Skeletal muscle satellite cell (primary cell): ENCODE measurements at regions not wholly inside any gene's neighbourhood (a gene's known extent, or its start where the extent isn't known, plus 50 kb on each side); places are given as distances from the start of the nearest gene placed in this dataset.

Experiments
- H3K27me3 ChIP-seq: 2 replicates; pipeline ENCODE4 v1.7.0; 2013; ENCODE audit warnings: low read length; ENCODE audit not compliant: control insufficient read depth, insufficient read depth
- H3K36me3 ChIP-seq: 2 replicates; pipeline ENCODE4 v1.7.0; 2013; ENCODE audit warnings: mild to moderate bottlenecking, control low read depth, low read length; ENCODE audit not compliant: insufficient read depth
- H3K4me1 ChIP-seq: 2 replicates; pipeline ENCODE4 v1.7.0; 2013; ENCODE audit warnings: low read length; ENCODE audit not compliant: control insufficient read depth, insufficient read depth
- H3K4me2 ChIP-seq: 2 replicates; pipeline ENCODE4 v1.7.0; 2013; ENCODE audit warnings: mild to moderate bottlenecking, low read length
- H3K4me3 ChIP-seq: 2 replicates; pipeline ENCODE4 v1.7.0; 2013; ENCODE audit warnings: low read length
- H3K9ac ChIP-seq: 2 replicates; pipeline ENCODE4 v1.7.0; 2013; ENCODE audit warnings: mild to moderate bottlenecking, low read depth, low read length, moderate library complexity
- H3K9me3 ChIP-seq: replicated peaks from 2 replicates; pipeline ENCODE4 v1.7.0; 2013; ENCODE audit warnings: mild to moderate bottlenecking, control low read depth, low read length

DNA sequence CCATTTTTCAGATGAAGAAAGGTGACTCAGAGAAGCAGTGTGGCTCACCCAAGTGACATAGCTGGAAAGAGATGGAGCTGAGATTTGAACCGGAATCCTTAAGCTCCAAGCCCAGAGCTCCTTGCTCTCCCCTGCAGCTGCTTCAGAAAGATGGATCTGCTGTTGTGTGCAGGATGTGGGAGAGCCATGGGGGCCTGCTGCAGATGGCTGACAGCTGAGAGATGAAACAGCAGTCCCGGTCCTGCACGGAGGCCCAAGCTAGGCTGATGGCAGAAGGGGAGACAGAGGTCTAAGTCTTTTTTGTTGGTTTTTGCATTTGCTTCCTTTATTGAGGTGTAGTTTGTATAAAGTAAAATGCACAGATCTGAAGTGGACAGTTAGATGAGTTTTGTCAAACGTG is 69.8 kb upstream of the FOXP4 start:
- Histone ChIP-seq H3K36me3 (no peaks in the 10 kb centered on the region), H3K4me3 (no peak overlapping the region), H3K27me3 (peaks cover 65% of the 10 kb centered on the region)

DNA sequence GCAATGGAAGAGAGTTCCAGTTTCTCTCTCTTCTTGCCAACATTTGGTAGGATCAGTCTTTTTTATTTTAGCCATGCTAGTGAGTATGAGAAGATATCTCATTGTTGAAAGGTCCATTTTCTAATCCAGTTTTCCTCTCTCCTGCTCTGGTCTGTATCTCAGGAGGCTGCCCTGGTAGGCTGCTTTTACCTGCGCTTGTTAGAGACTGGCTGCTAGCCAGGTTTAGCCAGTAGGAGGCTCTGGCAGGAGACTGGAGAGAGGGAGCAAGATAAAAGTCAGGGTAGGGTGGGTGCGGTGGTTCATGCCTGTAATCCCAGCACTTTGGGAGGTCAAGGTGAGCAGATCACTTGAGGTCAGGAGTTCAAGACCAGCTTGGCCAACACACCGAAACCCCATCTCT is 68.6 kb upstream of the FOXP4 start:
- Histone ChIP-seq H3K4me2 (no peak overlapping the region), H3K9ac (no peak overlapping the region), H3K27me3 (peaks cover 59% of the 10 kb centered on the region), H3K4me3 (no peak overlapping the region), H3K36me3 (no peaks in the 10 kb centered on the region), H3K9me3 (no peaks in the 10 kb centered on the region), H3K4me1 (no peaks in the 10 kb centered on the region)

More for the DNA sequence above, 69.8 kb upstream of the FOXP4 start:
- H3K9ac ChIP-seq = no peak overlapping the region
- no peaks in the 10 kb centered on the region for H3K9me3 ChIP-seq
- no peak overlapping the region for H3K4me2 ChIP-seq
- H3K4me1 ChIP-seq = no peaks in the 10 kb centered on the region

DNA sequence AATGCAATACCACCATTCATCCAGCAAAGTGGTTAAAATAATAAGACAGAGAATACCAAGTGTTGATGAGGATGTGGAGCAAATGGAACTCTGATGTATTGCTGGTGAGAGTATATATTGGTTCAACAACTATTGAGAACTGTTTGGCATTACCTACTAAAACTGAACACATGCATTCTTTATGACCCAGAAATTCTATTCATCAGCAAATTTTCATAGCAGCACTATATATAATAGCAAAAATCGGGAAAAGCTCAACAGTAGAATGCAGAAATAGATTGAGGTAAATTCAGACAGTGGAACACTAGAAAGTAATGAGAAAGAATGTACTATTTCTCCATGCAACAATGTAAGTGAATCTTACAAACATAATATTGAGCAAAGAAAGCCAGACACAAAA is 62.2 kb upstream of the FOXP4 start:
- no peaks in the 10 kb centered on the region for H3K4me1 ChIP-seq
- no peak overlapping the region for H3K4me2 ChIP-seq
- no peaks in the 10 kb centered on the region for H3K36me3 ChIP-seq

DNA sequence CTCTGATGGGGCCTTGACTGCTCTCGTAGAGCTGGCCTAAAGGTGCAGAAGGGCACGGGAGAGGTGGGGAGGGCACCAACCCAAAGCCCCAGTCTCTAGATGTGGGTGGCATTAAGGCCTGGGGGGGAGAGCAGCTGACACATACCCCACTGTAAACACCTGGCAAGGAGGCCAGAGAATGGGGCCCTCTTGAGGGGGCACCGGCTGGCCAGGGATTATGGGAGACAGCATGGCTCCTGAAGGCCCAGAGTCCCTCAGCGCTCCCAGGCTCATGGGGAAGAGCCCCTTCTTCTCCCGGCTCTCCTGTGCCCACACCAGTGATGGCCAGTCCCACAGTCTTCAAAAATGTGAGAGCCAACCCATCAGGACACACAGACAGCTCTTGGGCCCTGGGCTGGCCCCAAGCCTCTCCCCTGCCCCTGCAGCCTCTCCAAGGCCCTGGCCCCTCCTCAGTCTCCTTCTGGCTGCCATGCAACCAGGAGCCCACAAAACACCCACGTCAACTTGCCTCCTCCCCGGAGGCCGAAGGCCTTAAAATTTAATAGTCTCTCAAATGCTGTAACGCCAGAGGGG is 58.2 kb upstream of the FOXP4 start:
- Histone ChIP-seq H3K4me1 (no peaks in the 10 kb centered on the region), H3K36me3 (no peaks in the 10 kb centered on the region), H3K4me3 (no peak overlapping the region), H3K9ac (no peak overlapping the region), H3K27me3 (peaks cover 48% of the 10 kb centered on the region), H3K9me3 (no peaks in the 10 kb centered on the region), H3K4me2 (no peak overlapping the region)

More for the DNA sequence above, 62.2 kb upstream of the FOXP4 start:
- Histone ChIP-seq H3K9ac (no peak overlapping the region), H3K9me3 (no peaks in the 10 kb centered on the region), H3K27me3 (peaks cover 44% of the 10 kb centered on the region), H3K4me3 (no peak overlapping the region)

DNA sequence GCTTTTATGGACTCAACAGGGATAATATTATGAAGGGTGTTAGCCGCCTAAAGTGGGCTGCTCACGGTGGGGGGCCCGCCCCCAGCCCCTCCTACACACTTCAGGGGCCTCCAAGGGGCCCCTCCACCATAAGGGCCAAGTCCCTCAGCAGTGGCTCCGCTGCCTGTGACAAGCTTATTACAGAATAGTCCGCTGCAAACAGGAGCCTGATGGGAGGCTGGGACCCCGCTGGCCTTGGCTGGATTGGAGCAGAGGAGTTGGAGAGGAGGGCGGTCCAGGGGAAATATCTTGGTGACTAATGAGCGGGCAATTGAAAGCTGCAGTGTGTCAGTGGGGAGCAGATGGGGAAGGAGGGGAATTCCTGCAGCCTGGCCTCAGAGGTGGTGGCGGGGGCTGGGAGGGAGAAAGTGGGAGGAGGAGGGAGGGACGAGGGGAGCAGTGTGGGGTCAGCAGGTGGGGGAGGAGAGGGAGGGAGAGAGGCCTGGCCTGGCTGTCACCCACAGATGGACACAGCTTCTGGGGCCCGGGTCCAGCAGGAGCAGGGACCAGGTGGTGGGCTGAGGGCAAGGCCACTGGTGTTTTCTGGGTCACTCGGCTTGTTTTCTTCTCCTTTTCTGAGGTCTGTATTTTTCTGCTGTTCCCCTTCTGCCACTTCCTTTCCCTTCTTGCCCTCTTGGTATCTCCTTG is 57.6 kb upstream of the FOXP4 start:
- H3K4me1 ChIP-seq = no peaks in the 10 kb centered on the region
- peaks cover 53% of the 10 kb centered on the region for H3K27me3 ChIP-seq

DNA sequence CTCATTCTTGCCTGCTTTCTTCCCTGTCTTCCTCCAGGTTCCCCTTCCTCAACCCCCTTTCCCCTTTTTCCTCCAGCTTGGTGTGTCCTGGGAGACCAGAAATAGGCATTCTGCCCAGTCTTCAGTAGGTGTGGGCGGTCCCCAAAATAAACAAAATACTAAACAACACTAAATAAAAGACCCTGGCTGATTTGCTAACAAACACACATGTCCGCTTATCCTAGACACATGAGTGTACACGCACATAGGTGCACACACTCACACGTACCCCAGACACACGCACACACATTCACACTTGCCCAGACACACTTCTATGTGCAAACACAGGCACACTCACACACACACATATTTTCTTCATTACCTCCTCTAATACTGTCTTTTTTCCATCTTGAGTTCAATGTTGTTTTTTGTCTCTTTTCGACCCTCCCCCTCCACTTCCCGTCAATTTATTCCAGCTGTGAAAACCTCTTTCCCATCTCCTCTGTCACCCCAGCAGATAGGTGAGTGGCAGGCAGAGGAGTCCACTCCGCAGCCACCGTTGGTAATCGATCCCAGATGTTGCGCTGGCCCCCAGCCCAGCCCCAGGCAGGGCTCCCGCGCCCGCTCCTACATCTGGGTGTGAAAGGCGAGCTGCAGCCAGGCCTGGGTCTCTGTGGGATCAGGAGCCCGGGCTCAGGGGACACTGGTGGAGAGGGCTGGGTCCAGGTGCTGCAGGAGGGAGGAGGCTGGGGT is 56.9 kb upstream of the FOXP4 start:
- H3K27me3 ChIP-seq = peaks cover 57% of the 10 kb centered on the region
- H3K9me3 ChIP-seq = no peaks in the 10 kb centered on the region
- no peak overlapping the region for H3K4me2 ChIP-seq
- no peak overlapping the region for H3K9ac ChIP-seq
- H3K4me3 ChIP-seq = no peak overlapping the region
- H3K36me3 ChIP-seq = no peaks in the 10 kb centered on the region
- no peaks in the 10 kb centered on the region for H3K4me1 ChIP-seq

More for the DNA sequence above, 57.6 kb upstream of the FOXP4 start:
- Histone ChIP-seq H3K9ac (no peak overlapping the region), H3K4me2 (no peak overlapping the region), H3K9me3 (no peaks in the 10 kb centered on the region), H3K36me3 (no peaks in the 10 kb centered on the region), H3K4me3 (no peak overlapping the region)

DNA sequence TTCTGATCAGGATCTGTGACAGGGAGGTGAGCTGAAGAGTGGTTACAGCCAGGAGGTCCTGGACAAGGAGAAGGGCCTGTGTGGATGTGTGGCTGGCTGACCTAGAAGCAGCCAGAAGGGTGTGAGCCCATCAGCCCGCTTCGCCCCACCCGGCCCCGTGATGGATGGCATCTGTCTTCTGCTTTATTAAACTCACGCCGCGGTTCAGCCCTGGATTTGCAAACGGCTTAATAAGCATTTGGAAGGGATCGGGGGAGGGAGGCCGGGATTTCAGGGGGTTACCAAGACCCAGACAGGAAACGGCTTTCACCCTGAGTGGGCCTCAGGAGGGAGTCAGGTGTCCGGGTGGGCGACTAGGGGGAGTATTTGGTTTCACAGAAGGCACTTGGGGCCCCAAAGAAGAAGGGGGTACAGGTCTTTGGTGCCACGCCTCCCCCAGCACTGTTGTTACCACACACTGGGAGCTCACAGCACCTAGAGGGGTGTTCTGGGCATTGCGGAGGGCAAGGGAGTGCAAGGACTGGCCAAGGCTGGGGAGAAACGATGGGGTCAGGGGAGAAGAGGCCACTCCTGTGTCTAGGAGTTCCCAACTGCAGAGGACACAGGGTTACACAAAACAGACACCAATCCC is 53.8 kb upstream of the FOXP4 start:
- no peaks in the 10 kb centered on the region for H3K36me3 ChIP-seq
- peaks cover 52% of the 10 kb centered on the region for H3K27me3 ChIP-seq
- H3K4me3 ChIP-seq = no peak overlapping the region
- H3K9me3 ChIP-seq = no peaks in the 10 kb centered on the region
- no peak overlapping the region for H3K4me2 ChIP-seq
- H3K9ac ChIP-seq = no peak overlapping the region
- no peaks in the 10 kb centered on the region for H3K4me1 ChIP-seq

DNA sequence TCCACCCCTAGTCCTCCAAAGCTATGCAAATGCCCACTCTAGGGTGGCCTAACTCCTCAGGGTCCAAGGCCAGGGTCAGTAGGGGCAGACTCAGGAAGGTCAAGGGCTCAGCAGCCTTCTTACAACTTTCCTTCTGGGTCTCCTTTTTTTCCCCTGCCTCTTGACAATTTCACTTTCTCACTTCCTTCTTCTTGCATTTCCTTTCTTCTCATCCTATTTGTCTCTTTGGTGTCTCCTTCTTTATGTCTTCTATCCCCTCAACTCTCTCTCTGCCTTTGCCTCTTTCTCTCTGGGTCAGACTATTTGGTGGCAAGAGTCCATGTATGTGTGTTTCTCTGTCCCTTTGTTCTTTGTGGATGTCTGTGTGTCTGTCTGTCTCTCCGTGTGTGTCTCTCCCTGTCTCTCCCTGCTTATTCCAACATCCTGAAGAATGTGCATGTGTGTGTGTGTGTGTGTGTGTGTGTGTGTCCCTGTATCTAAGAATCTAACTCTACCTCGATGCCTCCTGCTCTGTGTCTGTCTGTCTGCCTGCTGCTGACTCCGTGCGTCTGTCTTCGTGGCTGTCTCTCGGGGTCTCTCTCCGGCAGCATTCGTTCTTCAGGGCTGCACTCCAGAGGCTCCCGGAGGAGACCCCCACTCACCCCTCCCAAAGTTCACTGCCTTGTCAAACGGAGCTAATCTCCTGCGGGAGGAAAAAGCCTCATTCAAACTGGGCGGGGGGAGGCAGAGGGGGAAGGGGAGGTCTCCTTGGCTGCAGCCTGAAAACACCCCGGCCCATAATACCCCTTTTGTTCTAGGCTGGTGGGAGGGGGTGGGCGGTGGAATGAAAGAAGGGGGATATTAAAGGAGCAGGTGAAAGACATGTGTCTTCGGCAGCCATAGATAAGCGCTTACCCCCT is 51.7 kb upstream of the FOXP4 start:
- H3K9me3 ChIP-seq = no peaks in the 10 kb centered on the region
- H3K36me3 ChIP-seq = no peaks in the 10 kb centered on the region
- H3K4me2 ChIP-seq = no peak overlapping the region
- H3K4me1 ChIP-seq = no peaks in the 10 kb centered on the region
- peaks cover 65% of the 10 kb centered on the region for H3K27me3 ChIP-seq
- no peak overlapping the region for H3K9ac ChIP-seq
- no peak overlapping the region for H3K4me3 ChIP-seq
